HCT116 (cell line): ENCODE measurements at regions not wholly inside any gene's neighbourhood (a gene's known extent, or its start where the extent isn't known, plus 50 kb on each side); places are given as distances from the start of the nearest gene placed in this dataset.

Experiments
- CTCF ChIP-seq, 3 experiments: fragments of 200-600 bp in 1 of 3; sonication (generic) in 1 of 3; IDR thresholded peaks in 2 of 3; conservative IDR thresholded peaks in 1 of 3; 2 replicates each; pipeline ENCODE4 v1.5.1; 2012 to 2017; ENCODE audit warnings: low read depth in 2 of 3, low read length in 2 of 3, antibody characterized with exemption in 1 of 3, borderline replicate concordance in 1 of 3, control low read depth in 1 of 3, mild to moderate bottlenecking in 1 of 3, mixed read lengths in 1 of 3, mixed run types in 1 of 3, moderate library complexity in 1 of 3; ENCODE audit not compliant: insufficient read depth in 1 of 3
- EGR1 ChIP-seq: IDR thresholded peaks from 2 replicates; pipeline ENCODE4 v1.6.1; 2012; ENCODE audit warnings: low read depth
- EZH2 ChIP-seq: fragments of 200-600 bp; sonication (generic); IDR thresholded peaks from 2 replicates; pipeline ENCODE4 v1.6.1; 2017; ENCODE audit warnings: antibody characterized with exemption, mixed run types
- JUND ChIP-seq: IDR thresholded peaks from 2 replicates; pipeline ENCODE4 v1.6.1; 2012
- MAX ChIP-seq: IDR thresholded peaks from 2 replicates; pipeline ENCODE4 v1.6.1; 2012
- POLR2A ChIP-seq: IDR thresholded peaks from 2 replicates; pipeline ENCODE4 v1.7.0; 2011; ENCODE audit warnings: borderline replicate concordance; ENCODE audit not compliant: insufficient read depth, insufficient read length; ENCODE audit errors: extremely low read depth
- POLR2AphosphoS5 ChIP-seq: IDR thresholded peaks from 2 replicates; pipeline ENCODE4 v1.6.1; 2011; ENCODE audit warnings: mild to moderate bottlenecking, low read depth, low read length, moderate library complexity
- RAD21 ChIP-seq: IDR thresholded peaks from 2 replicates; pipeline ENCODE4 v1.6.1; 2012; ENCODE audit warnings: low read depth, mild to moderate bottlenecking
- REST ChIP-seq: IDR thresholded peaks from 2 replicates; pipeline ENCODE4 v1.6.1; 2012; ENCODE audit warnings: low read depth
- SIN3A ChIP-seq: IDR thresholded peaks from 2 replicates; pipeline ENCODE4 v1.6.1; 2012; ENCODE audit warnings: low read depth
- SRF ChIP-seq: IDR thresholded peaks from 2 replicates; pipeline ENCODE4 v1.6.1; 2012; ENCODE audit warnings: low read depth
- YY1 ChIP-seq: IDR thresholded peaks from 2 replicates; pipeline ENCODE4 v1.6.1; 2011; ENCODE audit warnings: low read length, low read depth, moderate library complexity, mild to moderate bottlenecking; ENCODE audit not compliant: insufficient replicate concordance; ENCODE audit errors: extremely low read depth
- ZFX ChIP-seq: fragments of 450-650 bp; IDR thresholded peaks from 2 replicates; pipeline ENCODE4 v1.6.1; 2017
- ZNF274 ChIP-seq: fragments of 200-500 bp; sonication (Bioruptor generic); IDR thresholded peaks from 2 replicates; pipeline ENCODE4 v1.6.1; 2014; ENCODE audit warnings: mild to moderate bottlenecking, low read depth, low read length, inconsistent platforms

GRCh38 chr16:59021751-59022150 is 287.6 kb upstream of the GOT2 start:
- TF ChIP-seq REST, result no peak
- TF ChIP-seq YY1, result no peak
- TF ChIP-seq JUND, result no peak
- no peak for TF ChIP-seq EZH2
- TF ChIP-seq CTCF (IDR thresholded peaks at IDR 0.05 in 2 of 3, conservative IDR thresholded peaks at IDR 0.05 in 1 of 3; ENCODE audit: borderline replicate concordance in 1 of 3, insufficient read depth in 1 of 3, low read depth in 2 of 3, low read length in 2 of 3), result no peak
- TF ChIP-seq ZFX, result no peak
- TF ChIP-seq MAX, result no peak
- no peak for TF ChIP-seq SRF
- no peak for TF ChIP-seq POLR2A
- TF ChIP-seq RAD21, result no peak
- no peak for TF ChIP-seq POLR2AphosphoS5
- TF ChIP-seq EGR1, result no peak
- TF ChIP-seq ZNF274, result no peak
- TF ChIP-seq SIN3A, result no peak
